GM04503 (cell line): ENCODE measurements at regions not wholly inside any gene's neighbourhood (a gene's known extent, or its start where the extent isn't known, plus 50 kb on each side); places are given as distances from the start of the nearest gene placed in this dataset.
"Not testable (repeated sequence)": the region's sequence is repeated elsewhere in the genome, so short reads cannot be mapped to it uniquely, and the experiment has no call there.

Experiments
- DNase-seq: peaks from one replicate; pipeline ENCODE4 v3.0.0-alpha.2; 2012; ENCODE audit warnings: low read depth

GRCh38 chr1:10867914-10868598 is 71.6 kb upstream of the CASZ1 start:
- no peak for DNase-seq

GRCh38 chr1:10868599-10868965 is 72.1 kb upstream of the CASZ1 start:
- no peak for DNase-seq

- DNase-seq: no peak
These were observed 73.5 kb upstream of the CASZ1 start for GRCh38 chr1:10869933-10870332.

- DNase-seq: no peak
These were observed 74.1 kb upstream of the CASZ1 start for GRCh38 chr1:10870493-10871096.

GRCh38 chr1:10873189-10873588 is 76.7 kb upstream of the CASZ1 start:
- no peak for DNase-seq

GRCh38 chr1:10874351-10874750 is 77.9 kb upstream of the CASZ1 start:
- no peak for DNase-seq

- DNase-seq: no peak
These were observed 81.4 kb upstream of the CASZ1 start for GRCh38 chr1:10877894-10878293.

- no peak for DNase-seq
These were observed 82.0 kb upstream of the CASZ1 start for GRCh38 chr1:10878469-10878868.

- DNase-seq: no peak
These were observed 83.6 kb upstream of the CASZ1 start for GRCh38 chr1:10880063-10880462.

GRCh38 chr1:10881046-10881445 is 84.6 kb upstream of the CASZ1 start:
- no peak for DNase-seq

- DNase-seq: no peak
These were observed 85.6 kb upstream of the CASZ1 start for GRCh38 chr1:10882069-10882468.

GRCh38 chr1:10887032-10887431 is 90.6 kb upstream of the CASZ1 start:
- DNase-seq: not testable (repeated sequence)

GRCh38 chr1:10888291-10888690 is 91.8 kb upstream of the CASZ1 start:
- DNase-seq: no peak

- no peak for DNase-seq
These were observed 92.6 kb upstream of the CASZ1 start for GRCh38 chr1:10888791-10889649.

GRCh38 chr1:10889650-10890353 is 93.4 kb upstream of the CASZ1 start:
- no peak for DNase-seq

GRCh38 chr1:10890491-10891071 is 94.1 kb upstream of the CASZ1 start:
- DNase-seq: no peak

GRCh38 chr1:10891091-10891490 is 94.6 kb upstream of the CASZ1 start:
- no peak for DNase-seq

GRCh38 chr1:10892138-10893065 is 96.0 kb upstream of the CASZ1 start:
- no peak for DNase-seq

GRCh38 chr1:10895621-10896020 is 99.2 kb upstream of the CASZ1 start:
- no peak for DNase-seq

GRCh38 chr1:10896673-10897072 is 100.2 kb upstream of the CASZ1 start:
- no peak for DNase-seq
